ENCODE measurements at regions not wholly inside any gene's neighbourhood (a gene's known extent, or its start where the extent isn't known, plus 50 kb on each side); places are given as distances from the start of the nearest gene placed in this dataset.

DNA sequence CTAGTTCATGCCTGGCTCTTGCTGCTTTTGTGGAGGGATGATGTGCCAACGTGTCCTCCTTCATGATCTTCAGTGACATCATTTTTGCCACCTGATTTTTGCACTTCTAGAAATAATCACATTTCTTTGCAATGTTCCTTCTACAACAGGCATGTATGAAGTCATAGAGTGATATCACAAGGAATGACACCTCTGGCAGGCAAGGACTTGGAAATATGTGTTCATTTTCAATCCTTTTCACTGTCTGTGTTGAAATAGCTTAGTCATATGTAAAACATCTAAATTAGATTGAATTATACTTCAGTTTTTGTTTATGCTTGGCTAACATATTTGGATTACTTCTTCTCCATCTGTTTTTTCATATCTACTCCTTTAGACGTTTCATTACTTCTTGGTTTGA is 221.2 kb upstream of the STK26 start:
- TF ChIP-seq, protein P1, sequence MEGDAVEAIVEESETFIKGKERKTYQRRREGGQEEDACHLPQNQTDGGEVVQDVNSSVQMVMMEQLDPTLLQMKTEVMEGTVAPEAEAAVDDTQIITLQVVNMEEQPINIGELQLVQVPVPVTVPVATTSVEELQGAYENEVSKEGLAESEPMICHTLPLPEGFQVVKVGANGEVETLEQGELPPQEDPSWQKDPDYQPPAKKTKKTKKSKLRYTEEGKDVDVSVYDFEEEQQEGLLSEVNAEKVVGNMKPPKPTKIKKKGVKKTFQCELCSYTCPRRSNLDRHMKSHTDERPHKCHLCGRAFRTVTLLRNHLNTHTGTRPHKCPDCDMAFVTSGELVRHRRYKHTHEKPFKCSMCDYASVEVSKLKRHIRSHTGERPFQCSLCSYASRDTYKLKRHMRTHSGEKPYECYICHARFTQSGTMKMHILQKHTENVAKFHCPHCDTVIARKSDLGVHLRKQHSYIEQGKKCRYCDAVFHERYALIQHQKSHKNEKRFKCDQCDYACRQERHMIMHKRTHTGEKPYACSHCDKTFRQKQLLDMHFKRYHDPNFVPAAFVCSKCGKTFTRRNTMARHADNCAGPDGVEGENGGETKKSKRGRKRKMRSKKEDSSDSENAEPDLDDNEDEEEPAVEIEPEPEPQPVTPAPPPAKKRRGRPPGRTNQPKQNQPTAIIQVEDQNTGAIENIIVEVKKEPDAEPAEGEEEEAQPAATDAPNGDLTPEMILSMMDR (conservative IDR thresholded peaks at IDR 0.05) = no peak
- TF ChIP-seq EZH2 (IDR thresholded peaks at IDR 0.05; ENCODE audit: low read depth) = no peak

Data from PC-9 (cell line).